ENCODE measurements at regions not wholly inside any gene's neighbourhood (a gene's known extent, or its start where the extent isn't known, plus 50 kb on each side); places are given as distances from the start of the nearest gene placed in this dataset.

- H2AFZ ChIP-seq (ENCODE audit: low read length), result no peak overlapping the region
- ChIA-PET POLR2A (ENCODE audit: unreplicated experiment) (interaction anchor here (0.5 to 0.7 kb wide), 2 partner anchors 50 to 133 kb away, joined by 9 to 12 read pairs; no protein-coding TSS in a partner anchor), CTCF (interaction anchor here (0.6 kb wide), 1 partner anchor 154 kb away, joined by 3 read pairs; no protein-coding TSS in a partner anchor)
- peak; percentile 48 for DNase-seq
- peak; percentile 64 for ATAC-seq
- no peak overlapping the region for H3K27ac ChIP-seq (ENCODE audit: low read length)
- no peak overlapping the region for H3K4me3 ChIP-seq (ENCODE audit: low read length)
- TF ChIP-seq EZH2phosphoT487 (IDR thresholded peaks at IDR 0.05; ENCODE audit: borderline replicate concordance, low read length) (no peak), EZH2 (IDR thresholded peaks at IDR 0.05; ENCODE audit: low read length, unreplicated experiment) (no peak), CTCF (conservative IDR thresholded peaks at IDR 0.05; ENCODE audit: low read depth, low read length) (no peak)
- no peaks in the 10 kb centered on the region for H3K9me2 ChIP-seq (replicated peaks; ENCODE audit: low read length)
- no peaks in the 10 kb centered on the region for H3K27me3 ChIP-seq (ENCODE audit: low read length)
- intact Hi-C loops (cut with micrococcal nuclease), result no loop called here
- no peaks in the 10 kb centered on the region for H3K79me2 ChIP-seq (ENCODE audit: low read length)
- peaks cover 22% of the 10 kb centered on the region for H3K4me1 ChIP-seq (ENCODE audit: insufficient read depth, low read length)
- 0 out of 2 replicates have a peak overlapping the region, but pooled peaks have one; percentile 31 for H3K4me2 ChIP-seq (ENCODE audit: low read length)
- no TSS peak for BruUV-seq (replicated peaks)
- no peaks in the 10 kb centered on the region for H3K9me3 ChIP-seq (ENCODE audit: low read length)
- H3K9ac ChIP-seq (ENCODE audit: low read length), result no peak overlapping the region
- H3K36me3 ChIP-seq (ENCODE audit: low read depth, low read length), result no peaks in the 10 kb centered on the region
- H3F3A ChIP-seq (ENCODE audit: low read length, unreplicated experiment), result no peaks in the 10 kb centered on the region
- no peaks in the 10 kb centered on the region for H4K20me1 ChIP-seq (ENCODE audit: low read length)
Observed at GRCh38 chr18:41466436-41467160, 488.4 kb upstream of the PIK3C3 start.

DNA sequence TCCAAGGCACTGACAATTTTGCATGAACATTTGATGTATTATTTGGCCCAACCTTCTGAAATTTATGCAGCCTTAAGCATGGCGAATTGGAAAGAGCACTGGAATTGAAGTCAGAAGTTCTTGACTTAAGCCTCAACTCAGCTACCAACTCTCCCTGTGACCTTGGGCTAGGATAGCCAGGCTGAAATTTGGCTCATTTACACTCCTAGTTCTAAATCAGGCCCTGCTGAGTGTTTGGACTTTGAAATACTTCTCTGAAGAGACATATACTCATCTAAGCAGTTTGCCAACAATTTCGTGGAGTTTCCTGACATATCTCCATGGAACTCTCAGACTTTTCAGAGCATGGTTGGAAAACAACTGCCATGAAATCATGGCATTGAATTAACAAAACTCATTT, 489.6 kb upstream of the PIK3C3 start:
- no peak for TF ChIP-seq EZH2 (IDR thresholded peaks at IDR 0.05; ENCODE audit: low read length, unreplicated experiment)
- TF ChIP-seq EZH2phosphoT487 (IDR thresholded peaks at IDR 0.05; ENCODE audit: borderline replicate concordance, low read length), result no peak
- TF ChIP-seq CTCF (conservative IDR thresholded peaks at IDR 0.05; ENCODE audit: low read depth, low read length), result no peak
- ATAC-seq, result no peak
- Histone ChIP-seq H3K79me2 (ENCODE audit: low read length) (no peaks in the 10 kb centered on the region), H3K27me3 (ENCODE audit: low read length) (no peaks in the 10 kb centered on the region), H3K27ac (ENCODE audit: low read length) (no peak overlapping the region), H3K4me1 (ENCODE audit: insufficient read depth, low read length) (peaks cover 31% of the 10 kb centered on the region), H4K20me1 (ENCODE audit: low read length) (no peaks in the 10 kb centered on the region), H3K4me2 (ENCODE audit: low read length) (no peak overlapping the region), H3K9ac (ENCODE audit: low read length) (no peak overlapping the region), H3K4me3 (ENCODE audit: low read length) (no peak overlapping the region), H2AFZ (ENCODE audit: low read length) (no peak overlapping the region), H3F3A (ENCODE audit: low read length, unreplicated experiment) (no peaks in the 10 kb centered on the region), H3K9me2 (replicated peaks; ENCODE audit: low read length) (no peaks in the 10 kb centered on the region), H3K9me3 (ENCODE audit: low read length) (no peaks in the 10 kb centered on the region), H3K36me3 (ENCODE audit: low read depth, low read length) (no peaks in the 10 kb centered on the region)
- DNase-seq, result no peak
- intact Hi-C loops (cut with micrococcal nuclease), result no loop called here
- no TSS peak for BruUV-seq (replicated peaks)
- POLR2A ChIA-PET (ENCODE audit: unreplicated experiment), result no interaction called here
- CTCF ChIA-PET, result no interaction called here

- TF ChIP-seq EZH2 (IDR thresholded peaks at IDR 0.05; ENCODE audit: low read length, unreplicated experiment) (no peak), EZH2phosphoT487 (IDR thresholded peaks at IDR 0.05; ENCODE audit: borderline replicate concordance, low read length) (no peak)
- DNase-seq (no peak), ATAC-seq (no peak)
- Histone ChIP-seq H3K9ac (ENCODE audit: low read length) (no peak overlapping the region), H3K79me2 (ENCODE audit: low read length) (no peaks in the 10 kb centered on the region), H3K36me3 (ENCODE audit: low read depth, low read length) (no peaks in the 10 kb centered on the region), H3K9me3 (ENCODE audit: low read length) (no peaks in the 10 kb centered on the region), H4K20me1 (ENCODE audit: low read length) (no peaks in the 10 kb centered on the region), H3K4me2 (ENCODE audit: low read length) (no peak overlapping the region), H3K9me2 (replicated peaks; ENCODE audit: low read length) (no peaks in the 10 kb centered on the region), H3K27ac (ENCODE audit: low read length) (no peak overlapping the region), H3K27me3 (ENCODE audit: low read length) (no peaks in the 10 kb centered on the region), H2AFZ (ENCODE audit: low read length) (no peak overlapping the region), H3K4me1 (ENCODE audit: insufficient read depth, low read length) (peaks cover 34% of the 10 kb centered on the region), H3K4me3 (ENCODE audit: low read length) (no peak overlapping the region), H3F3A (ENCODE audit: low read length, unreplicated experiment) (no peaks in the 10 kb centered on the region)
- no TSS peak for BruUV-seq (replicated peaks)
- POLR2A ChIA-PET (ENCODE audit: unreplicated experiment), result no interaction called here
- CTCF ChIA-PET, result interaction anchor here (0.6 kb wide), 1 partner anchor 18 kb away, joined by 3 read pairs; no protein-coding TSS in a partner anchor
- intact Hi-C loops (cut with micrococcal nuclease), result loop anchor here (5.0 kb wide), 1 partner anchor 67 kb away; no protein-coding TSS in a partner anchor
Observed at GRCh38 chr18:41464278-41464677, 490.8 kb upstream of the PIK3C3 start.
